Upper lobe of right lung (tissue), 1 donor: ENCODE measurements at regions not wholly inside any gene's neighbourhood (a gene's known extent, or its start where the extent isn't known, plus 50 kb on each side); places are given as distances from the start of the nearest gene placed in this dataset.

ENCODE experiments used
- ATAC-seq: fragments of 200-7000 bp; cut with Tn5 transposase; one replicate; pipeline ENCODE4 v1.9.1; 2020; ENCODE audit warnings: mild to moderate bottlenecking, moderate library complexity
- DNase-seq: peaks from one replicate; pipeline ENCODE4 v3.0.0-alpha.2; 2020
- H3K27ac ChIP-seq: fragments of 200-600 bp; one replicate; pipeline ENCODE4 v1.8.0; 2022
- H3K27me3 ChIP-seq: fragments of 200-600 bp; one replicate; pipeline ENCODE4 v1.8.0; 2022; ENCODE audit warnings: mild to moderate bottlenecking
- H3K36me3 ChIP-seq: fragments of 200-600 bp; one replicate; pipeline ENCODE4 v1.8.0; 2022
- H3K4me1 ChIP-seq: fragments of 200-600 bp; one replicate; pipeline ENCODE4 v1.8.0; 2022
- H3K4me3 ChIP-seq: fragments of 200-600 bp; one replicate; pipeline ENCODE4 v1.8.0; 2022; ENCODE audit warnings: mild to moderate bottlenecking
- H3K9me3 ChIP-seq: fragments of 200-600 bp; one replicate; pipeline ENCODE4 v1.8.0; 2022
- intact Hi-C: fragments of 100-400 bp; cut with DNase I; formaldehyde crosslinking; loops from one replicate; pipeline ENCODE4 v1.11.0; 2022
- TF ChIP-seq, protein P1 (sequence below): fragments of 200-600 bp; IDR thresholded peaks from one replicate; pipeline ENCODE4 v1.8.0; 2022; ENCODE audit warnings: antibody characterized with exemption
- donor health status: DM: no; HTN: yes; CAD: no; lungs with severe emphysema.

DNA sequence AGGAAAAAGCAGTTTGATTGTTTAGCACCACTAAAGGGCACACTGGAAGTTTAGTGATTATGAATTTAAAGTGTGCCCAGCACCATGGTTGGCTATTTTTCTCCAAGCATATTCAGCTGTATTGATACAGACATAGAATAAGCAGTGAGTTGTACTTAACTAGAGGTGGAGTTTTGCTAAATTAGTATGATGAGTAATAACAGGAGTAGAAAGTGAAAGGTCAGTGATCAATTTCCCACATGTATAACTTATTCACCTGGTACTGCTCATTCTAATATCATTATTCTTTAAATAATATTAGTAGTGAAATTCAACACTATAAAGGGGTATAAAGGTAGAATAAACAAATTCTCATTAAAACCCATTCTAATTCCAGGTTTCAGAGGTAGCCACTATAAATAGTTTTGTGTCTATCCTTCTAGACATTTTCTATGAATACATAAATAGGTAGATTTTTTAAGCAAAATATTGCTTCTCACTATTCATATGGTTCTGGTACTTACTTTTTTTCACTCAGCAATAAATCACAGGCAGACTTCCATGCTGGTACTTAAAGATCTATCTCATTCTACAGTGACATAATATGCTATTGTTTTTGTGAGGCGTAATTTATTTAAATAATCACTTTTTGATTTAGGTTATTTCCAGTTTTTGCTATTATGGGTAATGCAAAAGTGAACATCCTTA, 732.9 kb downstream of the VGLL3 start:
- TF ChIP-seq, protein P1, sequence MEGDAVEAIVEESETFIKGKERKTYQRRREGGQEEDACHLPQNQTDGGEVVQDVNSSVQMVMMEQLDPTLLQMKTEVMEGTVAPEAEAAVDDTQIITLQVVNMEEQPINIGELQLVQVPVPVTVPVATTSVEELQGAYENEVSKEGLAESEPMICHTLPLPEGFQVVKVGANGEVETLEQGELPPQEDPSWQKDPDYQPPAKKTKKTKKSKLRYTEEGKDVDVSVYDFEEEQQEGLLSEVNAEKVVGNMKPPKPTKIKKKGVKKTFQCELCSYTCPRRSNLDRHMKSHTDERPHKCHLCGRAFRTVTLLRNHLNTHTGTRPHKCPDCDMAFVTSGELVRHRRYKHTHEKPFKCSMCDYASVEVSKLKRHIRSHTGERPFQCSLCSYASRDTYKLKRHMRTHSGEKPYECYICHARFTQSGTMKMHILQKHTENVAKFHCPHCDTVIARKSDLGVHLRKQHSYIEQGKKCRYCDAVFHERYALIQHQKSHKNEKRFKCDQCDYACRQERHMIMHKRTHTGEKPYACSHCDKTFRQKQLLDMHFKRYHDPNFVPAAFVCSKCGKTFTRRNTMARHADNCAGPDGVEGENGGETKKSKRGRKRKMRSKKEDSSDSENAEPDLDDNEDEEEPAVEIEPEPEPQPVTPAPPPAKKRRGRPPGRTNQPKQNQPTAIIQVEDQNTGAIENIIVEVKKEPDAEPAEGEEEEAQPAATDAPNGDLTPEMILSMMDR: no peak
- intact Hi-C loops: no loop called here
- no peak overlapping the region for H3K4me3 ChIP-seq
- H3K36me3 ChIP-seq: no peaks in the 10 kb centered on the region
- no peak for ATAC-seq
- no peaks in the 10 kb centered on the region for H3K27me3 ChIP-seq
- H3K9me3 ChIP-seq: no peaks in the 10 kb centered on the region
- no peak for DNase-seq
- H3K4me1 ChIP-seq: no peaks in the 10 kb centered on the region
- H3K27ac ChIP-seq: no peak overlapping the region

DNA sequence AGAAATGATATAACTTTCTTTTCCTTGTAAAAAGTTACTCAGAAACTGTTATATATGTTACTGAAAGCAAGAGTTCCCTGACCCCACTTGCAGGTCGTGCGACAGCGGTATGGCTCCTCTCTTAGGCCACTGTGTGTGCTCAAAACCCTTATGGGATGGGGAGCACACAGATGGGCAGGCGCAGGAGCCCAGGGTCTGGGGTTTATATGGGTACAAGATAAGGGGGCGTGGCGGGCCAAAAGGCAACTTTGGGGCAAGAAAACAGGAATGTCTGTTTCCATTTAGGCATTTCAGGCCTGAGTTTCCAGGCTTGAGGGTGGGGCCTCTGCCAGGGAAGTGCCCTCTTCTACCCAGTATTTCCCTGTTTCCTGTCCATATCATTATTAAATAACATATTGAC, 736.5 kb downstream of the VGLL3 start:
- ATAC-seq (no peak), DNase-seq (no peak)
- intact Hi-C loops: no loop called here
- H3K27me3 ChIP-seq: no peaks in the 10 kb centered on the region
- H3K36me3 ChIP-seq: no peaks in the 10 kb centered on the region
- TF ChIP-seq, protein P1: no peak
- H3K9me3 ChIP-seq: no peaks in the 10 kb centered on the region
- H3K4me1 ChIP-seq: no peaks in the 10 kb centered on the region
- H3K27ac ChIP-seq: no peak overlapping the region
- H3K4me3 ChIP-seq: no peak overlapping the region

DNA sequence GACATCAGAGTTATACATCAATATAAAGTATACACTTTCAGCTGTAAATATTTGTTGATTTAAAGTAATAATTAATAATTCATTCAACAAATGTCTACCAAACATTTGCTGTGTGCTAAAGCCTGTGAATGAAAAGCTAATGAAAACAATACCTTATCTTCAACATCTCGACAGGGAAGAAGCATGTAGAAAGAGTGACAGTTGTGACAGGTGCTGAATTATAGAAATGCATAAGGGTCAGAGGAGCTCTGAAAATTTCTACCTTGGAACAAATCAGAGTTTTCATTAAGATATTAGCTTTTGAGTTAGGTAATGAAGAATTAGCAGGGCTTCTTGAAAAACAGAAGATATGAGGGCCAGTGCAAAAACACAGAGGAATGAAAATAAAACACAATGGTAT, 739.2 kb downstream of the VGLL3 start:
- Histone ChIP-seq H3K9me3 (no peaks in the 10 kb centered on the region), H3K36me3 (no peaks in the 10 kb centered on the region), H3K27ac (no peak overlapping the region), H3K4me3 (no peak overlapping the region), H3K27me3 (no peaks in the 10 kb centered on the region), H3K4me1 (no peaks in the 10 kb centered on the region)
- no peak for DNase-seq
- intact Hi-C loops: no loop called here
- TF ChIP-seq, protein P1: no peak
- no peak for ATAC-seq

DNA sequence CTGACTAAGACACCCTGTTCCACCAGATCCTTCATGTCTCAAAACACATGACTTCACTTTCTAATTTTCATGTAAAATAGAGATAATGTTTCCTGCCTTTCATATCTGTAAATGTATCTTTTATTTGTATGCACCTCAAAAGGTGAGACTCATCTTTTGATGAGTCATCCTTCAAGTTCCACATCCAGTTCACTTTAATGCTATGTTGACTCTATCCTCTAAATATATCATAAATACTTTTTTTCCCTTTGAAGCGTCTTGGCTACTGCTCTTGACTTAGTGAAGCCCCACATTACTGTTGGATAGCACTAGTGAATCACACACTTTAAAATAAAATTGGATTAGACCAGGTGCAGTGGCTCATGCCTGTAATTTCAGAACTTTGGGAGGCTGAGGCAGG, 741.1 kb downstream of the VGLL3 start:
- Histone ChIP-seq H3K36me3 (no peaks in the 10 kb centered on the region), H3K4me3 (no peak overlapping the region), H3K27ac (no peak overlapping the region), H3K27me3 (no peaks in the 10 kb centered on the region), H3K4me1 (no peaks in the 10 kb centered on the region), H3K9me3 (no peaks in the 10 kb centered on the region)
- no peak for DNase-seq
- intact Hi-C loops: no loop called here
- no peak for ATAC-seq
- TF ChIP-seq, protein P1: no peak

DNA sequence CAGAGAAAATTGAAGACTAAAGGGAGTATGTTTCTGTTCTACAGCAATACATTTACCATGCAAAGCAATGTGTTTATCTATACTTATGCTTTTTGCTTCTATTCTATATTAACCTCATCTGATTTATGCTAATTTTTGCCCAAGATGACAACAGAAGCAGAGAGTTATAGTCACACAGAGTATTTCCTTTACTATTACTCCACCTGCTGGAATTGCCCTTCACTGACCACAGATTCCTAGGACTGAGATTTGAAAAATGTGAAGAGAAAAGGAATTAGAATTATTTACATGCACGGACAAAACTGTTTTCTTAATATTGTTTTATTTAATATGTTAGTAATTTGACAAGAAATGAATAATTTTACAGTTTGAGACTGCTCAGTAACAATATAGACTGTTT, 745.6 kb downstream of the VGLL3 start:
- DNase-seq (no peak), ATAC-seq (no peak)
- Histone ChIP-seq H3K27ac (no peak overlapping the region), H3K4me3 (no peak overlapping the region), H3K9me3 (no peaks in the 10 kb centered on the region), H3K36me3 (no peaks in the 10 kb centered on the region), H3K4me1 (no peaks in the 10 kb centered on the region), H3K27me3 (no peaks in the 10 kb centered on the region)
- TF ChIP-seq, protein P1: no peak
- intact Hi-C loops: no loop called here

DNA sequence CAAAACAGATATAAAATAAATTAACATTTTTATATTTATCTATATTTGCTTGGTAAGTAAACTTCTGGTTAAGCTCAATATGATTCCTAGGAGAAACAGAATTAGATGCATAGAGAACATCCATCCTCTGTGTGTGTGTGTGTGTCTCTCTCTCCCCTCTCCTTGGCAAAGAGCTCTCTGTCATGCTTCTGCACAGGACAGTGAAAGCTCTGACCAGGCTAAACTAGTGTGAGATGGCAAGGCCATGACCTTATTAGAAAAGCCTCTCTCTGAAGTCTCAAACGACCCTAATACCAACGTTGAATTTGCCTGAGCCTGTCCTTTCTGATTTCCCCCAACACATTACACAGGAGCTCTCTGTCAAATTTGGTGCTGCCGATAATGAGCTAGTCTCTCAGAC, 746.0 kb downstream of the VGLL3 start:
- Histone ChIP-seq H3K36me3 (no peaks in the 10 kb centered on the region), H3K9me3 (no peaks in the 10 kb centered on the region), H3K27ac (no peak overlapping the region), H3K27me3 (no peaks in the 10 kb centered on the region), H3K4me1 (no peaks in the 10 kb centered on the region), H3K4me3 (no peak overlapping the region)
- TF ChIP-seq, protein P1: no peak
- ATAC-seq: no peak
- no peak for DNase-seq
- intact Hi-C loops: no loop called here
